GM12891 (cell line): ENCODE measurements at regions not wholly inside any gene's neighbourhood (a gene's known extent, or its start where the extent isn't known, plus 50 kb on each side); places are given as distances from the start of the nearest gene placed in this dataset.
"Not testable (repeated sequence)": the region's sequence is repeated elsewhere in the genome, so short reads cannot be mapped to it uniquely, and the experiment has no call there.

Experiments used
- DNase-seq: peaks from one replicate; pipeline ENCODE4 v3.0.0; 2011; ENCODE audit warnings: low spot score; ENCODE audit not compliant: insufficient read length
- FAIRE-seq: peaks from 2 replicates; lab custom pipeline; 2011; peaks lifted over from hg19 to GRCh38; lab: Jason Lieb, UNC
- PAX5 ChIP-seq: IDR thresholded peaks from 2 replicates; pipeline ENCODE4 v1.6.1; 2011; ENCODE audit warnings: low read length, moderate library complexity, mild to moderate bottlenecking; ENCODE audit not compliant: insufficient read depth, severe bottlenecking
- POLR2A ChIP-seq: IDR thresholded peaks from 2 replicates; pipeline ENCODE4 v1.6.1; 2011; ENCODE audit warnings: low read depth, low read length, control low read depth
- POLR2AphosphoS5 ChIP-seq: IDR thresholded peaks from 2 replicates; pipeline ENCODE4 v1.6.1; 2011; ENCODE audit warnings: low read depth, low read length, control low read depth
- POU2F2 ChIP-seq: IDR thresholded peaks from 2 replicates; pipeline ENCODE4 v1.6.1; 2011; ENCODE audit warnings: low read depth, mild to moderate bottlenecking, control low read depth, low read length, moderate library complexity
- SPI1 ChIP-seq: IDR thresholded peaks from 2 replicates; pipeline ENCODE4 v1.6.1; 2011; ENCODE audit warnings: low read depth, low read length, control low read depth
- TAF1 ChIP-seq: IDR thresholded peaks from 2 replicates; pipeline ENCODE4 v1.6.1; 2011; ENCODE audit warnings: low read depth, low read length, control low read depth

- TF ChIP-seq POLR2A (no peak), POU2F2 (no peak), POLR2AphosphoS5 (no peak), TAF1 (no peak), SPI1 (no peak), PAX5 (no peak)
- no peak for FAIRE-seq
- DNase-seq, result no peak
These were observed 710.7 kb downstream of the STPG2 start for GRCh38 chr4:97432551-97432950.

GRCh38 chr4:97437998-97438705 lies 705.1 kb downstream of the STPG2 start:
- not testable (repeated sequence) for DNase-seq, FAIRE-seq

GRCh38 chr4:97453186-97453585 lies 690.1 kb downstream of the STPG2 start:
- DNase-seq (no peak), FAIRE-seq (no peak)
- TF ChIP-seq POLR2AphosphoS5 (no peak), TAF1 (no peak), POU2F2 (no peak), SPI1 (no peak), PAX5 (no peak), POLR2A (no peak)

GRCh38 chr4:97457253-97457652 lies 686.0 kb downstream of the STPG2 start:
- FAIRE-seq (no peak), DNase-seq (no peak)
- TF ChIP-seq POLR2A (no peak), SPI1 (no peak), POLR2AphosphoS5 (no peak), POU2F2 (no peak), TAF1 (no peak), PAX5 (no peak)

- DNase-seq, result no peak
- TF ChIP-seq POLR2AphosphoS5 (no peak), TAF1 (no peak), POU2F2 (no peak), POLR2A (no peak), SPI1 (no peak), PAX5 (no peak)
- FAIRE-seq, result no peak
These were observed 675.0 kb downstream of the STPG2 start for GRCh38 chr4:97468272-97468671.

- FAIRE-seq, result no peak
- TF ChIP-seq POLR2A (no peak), POU2F2 (no peak), PAX5 (no peak)
- DNase-seq, result no peak
These were observed 667.7 kb downstream of the STPG2 start for GRCh38 chr4:97475621-97476020.

GRCh38 chr4:97477974-97478373 lies 665.3 kb downstream of the STPG2 start:
- FAIRE-seq (no peak), DNase-seq (no peak)
- TF ChIP-seq POU2F2, result no peak
- no peak for TF ChIP-seq SPI1
- no peak for TF ChIP-seq POLR2A
- no peak for TF ChIP-seq PAX5
- no peak for TF ChIP-seq TAF1
- TF ChIP-seq POLR2AphosphoS5, result no peak

- DNase-seq (no peak), FAIRE-seq (no peak)
- TF ChIP-seq POU2F2 (no peak), POLR2AphosphoS5 (no peak), PAX5 (no peak), SPI1 (no peak), TAF1 (no peak), POLR2A (no peak)
These were observed 663.9 kb downstream of the STPG2 start for GRCh38 chr4:97479388-97479787.

- DNase-seq (no peak), FAIRE-seq (no peak)
- no peak for TF ChIP-seq SPI1
- no peak for TF ChIP-seq PAX5
- TF ChIP-seq POU2F2, result no peak
- no peak for TF ChIP-seq TAF1
- no peak for TF ChIP-seq POLR2AphosphoS5
- TF ChIP-seq POLR2A, result no peak
These were observed 651.4 kb downstream of the STPG2 start for GRCh38 chr4:97491856-97492255.

GRCh38 chr4:97493815-97494518 lies 649.3 kb downstream of the STPG2 start:
- FAIRE-seq (no peak), DNase-seq (no peak)
- TF ChIP-seq PAX5, result no peak
